WTC11 (cell line): ENCODE measurements at regions not wholly inside any gene's neighbourhood (a gene's known extent, or its start where the extent isn't known, plus 50 kb on each side); places are given as distances from the start of the nearest gene placed in this dataset.

Experiments
- CREB1 ChIP-seq: sonication (generic); formaldehyde crosslinking; IDR thresholded peaks from 2 replicates; pipeline ENCODE4 v1.8.0; 2023; ENCODE audit warnings: mild to moderate bottlenecking, missing genetic modification reagents
- NR3C1 ChIP-seq: sonication (generic); formaldehyde crosslinking; conservative IDR thresholded peaks from 2 replicates; pipeline ENCODE4 v1.8.1; 2023; ENCODE audit warnings: low read depth, mild to moderate bottlenecking, missing genetic modification reagents
- TCF7 ChIP-seq: sonication (generic); formaldehyde crosslinking; IDR thresholded peaks from 2 replicates; pipeline ENCODE4 v1.8.0; 2022; ENCODE audit warnings: mild to moderate bottlenecking, low read depth, missing genetic modification reagents, moderate library complexity
- ZNF121 ChIP-seq: sonication (generic); formaldehyde crosslinking; IDR thresholded peaks from 2 replicates; pipeline ENCODE4 v1.8.0; 2023; ENCODE audit warnings: missing genetic modification reagents
- TF ChIP-seq, protein P1 (sequence below): fragments of 200-600 bp; IDR thresholded peaks from 2 replicates; pipeline ENCODE4 v1.8.0; 2022; ENCODE audit warnings: antibody characterized with exemption
- TF ChIP-seq, protein P2 (sequence below): sonication (generic); formaldehyde crosslinking; conservative IDR thresholded peaks from 2 replicates; pipeline ENCODE4 v1.8.1; 2022; ENCODE audit warnings: mild to moderate bottlenecking, missing genetic modification reagents
- TF ChIP-seq, protein P3 (sequence below): sonication (generic); formaldehyde crosslinking; IDR thresholded peaks from 2 replicates; pipeline ENCODE4 v1.8.1; 2022; ENCODE audit warnings: mild to moderate bottlenecking, missing genetic modification reagents, moderate library complexity, borderline replicate concordance

DNA sequence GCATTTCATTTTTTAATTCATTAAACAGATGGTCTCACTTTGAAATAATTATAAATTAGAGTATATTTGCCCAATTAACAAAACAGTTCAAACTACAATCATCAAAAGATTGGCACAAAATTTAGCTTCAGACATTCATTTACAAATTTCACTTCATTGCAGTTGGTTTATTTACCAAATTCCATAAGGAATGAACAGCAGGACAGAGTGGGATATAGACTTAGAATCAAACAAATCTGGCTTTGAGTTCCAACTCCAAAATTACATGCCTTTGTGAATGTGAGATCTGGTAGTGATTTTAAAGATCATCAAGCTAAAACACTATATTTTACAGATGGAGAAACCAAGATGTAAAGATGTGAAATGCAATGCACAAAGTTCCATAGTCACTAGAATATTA lies 310.7 kb upstream of the CNTN5 start:
- TF ChIP-seq, protein P1, sequence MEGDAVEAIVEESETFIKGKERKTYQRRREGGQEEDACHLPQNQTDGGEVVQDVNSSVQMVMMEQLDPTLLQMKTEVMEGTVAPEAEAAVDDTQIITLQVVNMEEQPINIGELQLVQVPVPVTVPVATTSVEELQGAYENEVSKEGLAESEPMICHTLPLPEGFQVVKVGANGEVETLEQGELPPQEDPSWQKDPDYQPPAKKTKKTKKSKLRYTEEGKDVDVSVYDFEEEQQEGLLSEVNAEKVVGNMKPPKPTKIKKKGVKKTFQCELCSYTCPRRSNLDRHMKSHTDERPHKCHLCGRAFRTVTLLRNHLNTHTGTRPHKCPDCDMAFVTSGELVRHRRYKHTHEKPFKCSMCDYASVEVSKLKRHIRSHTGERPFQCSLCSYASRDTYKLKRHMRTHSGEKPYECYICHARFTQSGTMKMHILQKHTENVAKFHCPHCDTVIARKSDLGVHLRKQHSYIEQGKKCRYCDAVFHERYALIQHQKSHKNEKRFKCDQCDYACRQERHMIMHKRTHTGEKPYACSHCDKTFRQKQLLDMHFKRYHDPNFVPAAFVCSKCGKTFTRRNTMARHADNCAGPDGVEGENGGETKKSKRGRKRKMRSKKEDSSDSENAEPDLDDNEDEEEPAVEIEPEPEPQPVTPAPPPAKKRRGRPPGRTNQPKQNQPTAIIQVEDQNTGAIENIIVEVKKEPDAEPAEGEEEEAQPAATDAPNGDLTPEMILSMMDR: no peak
- no peak for TF ChIP-seq NR3C1 (CRISPR knock-in tag)
- TF ChIP-seq TCF7 (CRISPR knock-in tag): no peak
- TF ChIP-seq, protein P2, sequence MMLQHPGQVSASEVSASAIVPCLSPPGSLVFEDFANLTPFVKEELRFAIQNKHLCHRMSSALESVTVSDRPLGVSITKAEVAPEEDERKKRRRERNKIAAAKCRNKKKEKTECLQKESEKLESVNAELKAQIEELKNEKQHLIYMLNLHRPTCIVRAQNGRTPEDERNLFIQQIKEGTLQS (CRISPR knock-in tag): no peak
- TF ChIP-seq CREB1 (CRISPR knock-in tag): no peak
- no peak for TF ChIP-seq ZNF121 (CRISPR knock-in tag)
- TF ChIP-seq, protein P3, sequence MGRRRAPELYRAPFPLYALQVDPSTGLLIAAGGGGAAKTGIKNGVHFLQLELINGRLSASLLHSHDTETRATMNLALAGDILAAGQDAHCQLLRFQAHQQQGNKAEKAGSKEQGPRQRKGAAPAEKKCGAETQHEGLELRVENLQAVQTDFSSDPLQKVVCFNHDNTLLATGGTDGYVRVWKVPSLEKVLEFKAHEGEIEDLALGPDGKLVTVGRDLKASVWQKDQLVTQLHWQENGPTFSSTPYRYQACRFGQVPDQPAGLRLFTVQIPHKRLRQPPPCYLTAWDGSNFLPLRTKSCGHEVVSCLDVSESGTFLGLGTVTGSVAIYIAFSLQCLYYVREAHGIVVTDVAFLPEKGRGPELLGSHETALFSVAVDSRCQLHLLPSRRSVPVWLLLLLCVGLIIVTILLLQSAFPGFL (CRISPR knock-in tag): no peak
